ENCODE measurements at regions not wholly inside any gene's neighbourhood (a gene's known extent, or its start where the extent isn't known, plus 50 kb on each side); places are given as distances from the start of the nearest gene placed in this dataset.
"Not testable (repeated sequence)": the region's sequence is repeated elsewhere in the genome, so short reads cannot be mapped to it uniquely, and the experiment has no call there.

GRCh38 chr9:19630760-19631159 lies 158.1 kb downstream of the SLC24A2 start:
- TF ChIP-seq FOXP2 (optimal IDR thresholded peaks at IDR 0.05; ENCODE audit: control extremely low read depth, extremely low read length, insufficient read depth) (no peak), POLR2AphosphoS5 (IDR thresholded peaks at IDR 0.05; ENCODE audit: borderline replicate concordance, low read depth, low read length) (no peak), EZH2 (IDR thresholded peaks at IDR 0.05) (no peak)
- no peak for DNase-seq (ENCODE audit: low read depth, low spot score)
- no peaks in the 10 kb centered on the region for H3K9me3 ChIP-seq (ENCODE audit: low read depth, low read length)
- H3K36me3 ChIP-seq (ENCODE audit: insufficient read depth, low read length): no peaks in the 10 kb centered on the region
- no peak overlapping the region for H3K9ac ChIP-seq (ENCODE audit: insufficient read length)
- peak overlapping the region; percentile 19; the same call in 1 of the 2 replicates for H3K4me3 ChIP-seq
- no peak overlapping the region; the same call in 1 of the 2 replicates for H3K27ac ChIP-seq

- no peaks in the 10 kb centered on the region for H3K9me3 ChIP-seq (ENCODE audit: low read depth, low read length)
- DNase-seq (ENCODE audit: low read depth, low spot score): no peak
- H3K4me3 ChIP-seq: no peak overlapping the region
- no peak overlapping the region for H3K27ac ChIP-seq
- no peaks in the 10 kb centered on the region for H3K36me3 ChIP-seq (ENCODE audit: insufficient read depth, low read length)
- no peak for TF ChIP-seq EZH2 (IDR thresholded peaks at IDR 0.05)
- no peak for TF ChIP-seq FOXP2 (optimal IDR thresholded peaks at IDR 0.05; ENCODE audit: control extremely low read depth, extremely low read length, insufficient read depth)
- TF ChIP-seq POLR2AphosphoS5 (IDR thresholded peaks at IDR 0.05; ENCODE audit: borderline replicate concordance, low read depth, low read length): no peak
- H3K9ac ChIP-seq (ENCODE audit: insufficient read length): no peak overlapping the region
These were observed 159.3 kb downstream of the SLC24A2 start for GRCh38 chr9:19629488-19629887.

- not testable (repeated sequence) for H3K36me3 ChIP-seq (ENCODE audit: insufficient read depth, low read length); H3K9ac ChIP-seq (ENCODE audit: insufficient read length); H3K4me3 ChIP-seq; DNase-seq (ENCODE audit: low read depth, low spot score); H3K9me3 ChIP-seq (ENCODE audit: low read depth, low read length); H3K27ac ChIP-seq
These were observed 163.4 kb downstream of the SLC24A2 start for GRCh38 chr9:19625426-19625825.

GRCh38 chr9:19624519-19624918 lies 164.3 kb downstream of the SLC24A2 start:
- H3K9ac ChIP-seq (ENCODE audit: insufficient read length): no peak overlapping the region
- H3K27ac ChIP-seq: peak overlapping the region; percentile 48; the same call in 1 of the 2 replicates
- TF ChIP-seq EZH2 (IDR thresholded peaks at IDR 0.05) (no peak), POLR2AphosphoS5 (IDR thresholded peaks at IDR 0.05; ENCODE audit: borderline replicate concordance, low read depth, low read length) (no peak), FOXP2 (optimal IDR thresholded peaks at IDR 0.05; ENCODE audit: control extremely low read depth, extremely low read length, insufficient read depth) (no peak)
- no peaks in the 10 kb centered on the region for H3K36me3 ChIP-seq (ENCODE audit: insufficient read depth, low read length)
- H3K4me3 ChIP-seq: no peak overlapping the region
- DNase-seq (ENCODE audit: low read depth, low spot score): no peak
- H3K9me3 ChIP-seq (ENCODE audit: low read depth, low read length): no peaks in the 10 kb centered on the region

- no peak for TF ChIP-seq FOXP2 (optimal IDR thresholded peaks at IDR 0.05; ENCODE audit: control extremely low read depth, extremely low read length, insufficient read depth)
- TF ChIP-seq POLR2AphosphoS5 (IDR thresholded peaks at IDR 0.05; ENCODE audit: borderline replicate concordance, low read depth, low read length): no peak
- TF ChIP-seq EZH2 (IDR thresholded peaks at IDR 0.05): no peak
- peak overlapping the region; percentile 48; the same call in 1 of the 2 replicates for H3K27ac ChIP-seq
- DNase-seq (ENCODE audit: low read depth, low spot score): no peak
- no peaks in the 10 kb centered on the region for H3K36me3 ChIP-seq (ENCODE audit: insufficient read depth, low read length)
- H3K9ac ChIP-seq (ENCODE audit: insufficient read length): no peak overlapping the region
- no peaks in the 10 kb centered on the region for H3K9me3 ChIP-seq (ENCODE audit: low read depth, low read length)
- H3K4me3 ChIP-seq: no peak overlapping the region
These were observed 164.9 kb downstream of the SLC24A2 start for GRCh38 chr9:19623941-19624340.

GRCh38 chr9:19620326-19620725 lies 168.5 kb downstream of the SLC24A2 start:
- Histone ChIP-seq H3K9me3 (ENCODE audit: low read depth, low read length) (no peaks in the 10 kb centered on the region), H3K4me3 (no peak overlapping the region), H3K27ac (no peak overlapping the region), H3K36me3 (ENCODE audit: insufficient read depth, low read length) (no peaks in the 10 kb centered on the region), H3K9ac (ENCODE audit: insufficient read length) (no peak overlapping the region)
- DNase-seq (ENCODE audit: low read depth, low spot score): no peak
- no peak for TF ChIP-seq POLR2AphosphoS5 (IDR thresholded peaks at IDR 0.05; ENCODE audit: borderline replicate concordance, low read depth, low read length)

GRCh38 chr9:19619221-19619620 lies 169.6 kb downstream of the SLC24A2 start:
- no peak overlapping the region for H3K27ac ChIP-seq
- no peak overlapping the region for H3K4me3 ChIP-seq
- no peak for TF ChIP-seq POLR2AphosphoS5 (IDR thresholded peaks at IDR 0.05; ENCODE audit: borderline replicate concordance, low read depth, low read length)
- TF ChIP-seq EZH2 (IDR thresholded peaks at IDR 0.05): no peak
- TF ChIP-seq FOXP2 (optimal IDR thresholded peaks at IDR 0.05; ENCODE audit: control extremely low read depth, extremely low read length, insufficient read depth): no peak
- no peaks in the 10 kb centered on the region for H3K36me3 ChIP-seq (ENCODE audit: insufficient read depth, low read length)
- H3K9ac ChIP-seq (ENCODE audit: insufficient read length): no peak overlapping the region
- H3K9me3 ChIP-seq (ENCODE audit: low read depth, low read length): no peaks in the 10 kb centered on the region
- no peak for DNase-seq (ENCODE audit: low read depth, low spot score)

GRCh38 chr9:19618816-19619215 lies 170.0 kb downstream of the SLC24A2 start:
- no peak overlapping the region for H3K27ac ChIP-seq
- TF ChIP-seq POLR2AphosphoS5 (IDR thresholded peaks at IDR 0.05; ENCODE audit: borderline replicate concordance, low read depth, low read length): no peak
- TF ChIP-seq FOXP2 (optimal IDR thresholded peaks at IDR 0.05; ENCODE audit: control extremely low read depth, extremely low read length, insufficient read depth): no peak
- no peak for TF ChIP-seq EZH2 (IDR thresholded peaks at IDR 0.05)
- H3K9ac ChIP-seq (ENCODE audit: insufficient read length): no peak overlapping the region
- H3K36me3 ChIP-seq (ENCODE audit: insufficient read depth, low read length): no peaks in the 10 kb centered on the region
- no peak for DNase-seq (ENCODE audit: low read depth, low spot score)
- H3K9me3 ChIP-seq (ENCODE audit: low read depth, low read length): no peaks in the 10 kb centered on the region
- H3K4me3 ChIP-seq: no peak overlapping the region

- Histone ChIP-seq H3K9me3 (ENCODE audit: low read depth, low read length) (no peaks in the 10 kb centered on the region), H3K4me3 (no peak overlapping the region), H3K27ac (no peak overlapping the region), H3K36me3 (ENCODE audit: insufficient read depth, low read length) (no peaks in the 10 kb centered on the region), H3K9ac (ENCODE audit: insufficient read length) (no peak overlapping the region)
- TF ChIP-seq EZH2 (IDR thresholded peaks at IDR 0.05) (no peak), POLR2AphosphoS5 (IDR thresholded peaks at IDR 0.05; ENCODE audit: borderline replicate concordance, low read depth, low read length) (no peak), FOXP2 (optimal IDR thresholded peaks at IDR 0.05; ENCODE audit: control extremely low read depth, extremely low read length, insufficient read depth) (no peak)
- no peak for DNase-seq (ENCODE audit: low read depth, low spot score)
These were observed 173.7 kb downstream of the SLC24A2 start for GRCh38 chr9:19615036-19615624.

All from SK-N-MC (cell line).